H1 (cell line): ENCODE measurements at regions not wholly inside any gene's neighbourhood (a gene's known extent, or its start where the extent isn't known, plus 50 kb on each side); places are given as distances from the start of the nearest gene placed in this dataset.

Experiments
- CTCF ChIA-PET: fragments of 300-600 bp; sonication (Branson Sonifier 250); formaldehyde crosslinking; loops from one replicate; lab custom pipeline; 2021; ENCODE audit not compliant: partially characterized antibody; lab: Charles Lee
- POLR2A ChIA-PET: fragments of 300-600 bp; sonication (Branson Sonifier 250); formaldehyde crosslinking; loops from one replicate; lab custom pipeline; 2021; ENCODE audit warnings: inconsistent platforms; ENCODE audit not compliant: partially characterized antibody; lab: Charles Lee
- DNase-seq, 2 experiments: peaks; one replicate each; pipeline versions ENCODE4 v3.0.0 to v3.0.0-alpha.2; 2010 to 2022; ENCODE audit warnings: low spot score in 2 of 2, low read depth in 1 of 2, mixed read lengths in 1 of 2
- FAIRE-seq: peaks from 2 replicates; lab custom pipeline; 2011; peaks lifted over from hg19 to GRCh38; lab: Jason Lieb, UNC
- H2AFZ ChIP-seq: 2 replicates; pipeline ENCODE4 v1.8.1; 2012; ENCODE audit warnings: low read length, inconsistent platforms
- H2AK5ac ChIP-seq: 2 replicates; pipeline ENCODE4 v1.6.1; 2013; ENCODE audit warnings: low read depth, low read length
- H2BK120ac ChIP-seq: replicated peaks from 2 replicates; pipeline ENCODE3; 2013; ENCODE audit warnings: low read depth, low read length, inconsistent platforms
- H2BK12ac ChIP-seq: 2 replicates; pipeline ENCODE4 v1.6.1; 2013; ENCODE audit warnings: low read depth, low read length
- H2BK15ac ChIP-seq: 2 replicates; pipeline ENCODE4 v1.6.1; 2013; ENCODE audit warnings: low read length
- H2BK20ac ChIP-seq: 2 replicates; pipeline ENCODE4 v1.6.1; 2013; ENCODE audit warnings: low read length
- H2BK5ac ChIP-seq: 2 replicates; pipeline ENCODE4 v1.6.1; 2013; ENCODE audit warnings: low read depth, low read length
- H3K14ac ChIP-seq: 2 replicates; pipeline ENCODE4 v1.6.1; 2013; ENCODE audit warnings: inconsistent platforms; ENCODE audit not compliant: insufficient read length
- H3K18ac ChIP-seq: 2 replicates; pipeline ENCODE4 v1.6.1; 2013; ENCODE audit warnings: low read length; ENCODE audit errors: extremely low read depth
- H3K23ac ChIP-seq: 2 replicates; pipeline ENCODE4 v1.6.1; 2013; ENCODE audit warnings: inconsistent platforms; ENCODE audit not compliant: insufficient read length
- H3K23me2 ChIP-seq: 2 replicates; pipeline ENCODE4 v1.6.1; 2013; ENCODE audit warnings: low read depth, low read length
- H3K27ac ChIP-seq: 2 replicates; pipeline ENCODE4 v1.6.1; 2011; ENCODE audit warnings: low read depth, low read length, inconsistent platforms
- H3K27me3 ChIP-seq, 4 experiments: replicated peaks in 1 of 4; 1 replicate in 1 of 4; 2 replicates in 3 of 4; pipeline versions ENCODE4 v1.6.1 to v1.8.1; 2011 to 2013; ENCODE audit warnings: low read length in 3 of 4, mild to moderate bottlenecking in 3 of 4, inconsistent platforms in 2 of 4, mixed read lengths in 2 of 4, moderate library complexity in 1 of 4; ENCODE audit not compliant: control insufficient read depth in 3 of 4, insufficient read depth in 3 of 4; ENCODE audit errors: extremely low read depth in 1 of 4
- H3K36me3 ChIP-seq, 4 experiments: 2 replicates each; pipeline versions ENCODE4 v1.6.1 to v1.8.1; 2011 to 2013; ENCODE audit warnings: mild to moderate bottlenecking in 4 of 4, low read length in 3 of 4, moderate library complexity in 2 of 4, control low read depth in 1 of 4, inconsistent platforms in 1 of 4; ENCODE audit not compliant: insufficient read depth in 4 of 4, control insufficient read depth in 2 of 4
- H3K4ac ChIP-seq: replicated peaks from 2 replicates; pipeline ENCODE3; 2013; ENCODE audit warnings: low read length, low read depth, mixed read lengths, inconsistent platforms; ENCODE audit not compliant: insufficient read length
- H3K4me1 ChIP-seq, 4 experiments: replicated peaks in 1 of 4; 1 replicate in 1 of 4; 2 replicates in 3 of 4; pipeline versions ENCODE4 v1.6.1 to v1.8.1; 2011 to 2013; ENCODE audit warnings: low read length in 3 of 4, inconsistent platforms in 2 of 4, mixed read lengths in 1 of 4; ENCODE audit not compliant: insufficient read depth in 4 of 4, control insufficient read depth in 3 of 4
- H3K4me2 ChIP-seq, 2 experiments: 2 replicates each; pipeline versions ENCODE4 v1.6.1 to v1.8.1; 2011 to 2013; ENCODE audit warnings: low read depth in 2 of 2, low read length in 2 of 2, control low read depth in 1 of 2, inconsistent platforms in 1 of 2, mild to moderate bottlenecking in 1 of 2; ENCODE audit not compliant: insufficient read depth in 1 of 2
- H3K4me3 ChIP-seq, 4 experiments: fragments of 200-600, 300-600 bp in 1 of 4; sonication (generic), shearing (Covaris generic), sonication (Bioruptor Twin) in 1 of 4; 2 replicates each; pipeline versions ENCODE4 v1.5.1 to v1.8.1; 2011 to 2016; ENCODE audit warnings: low read length in 4 of 4, low read depth in 3 of 4, control low read depth in 2 of 4, inconsistent platforms in 2 of 4, mild to moderate bottlenecking in 2 of 4, mixed read lengths in 1 of 4, moderate library complexity in 1 of 4; ENCODE audit not compliant: insufficient read depth in 2 of 4; ENCODE audit errors: extremely low read depth in 1 of 4
- H3K56ac ChIP-seq: replicated peaks from 2 replicates; pipeline ENCODE3; 2013; ENCODE audit warnings: low read depth, mild to moderate bottlenecking, mixed read lengths, low read length, inconsistent platforms; ENCODE audit not compliant: insufficient read length
- H3K79me1 ChIP-seq: 2 replicates; pipeline ENCODE4 v1.6.1; 2013; ENCODE audit warnings: low read depth, low read length, control low read depth
- H3K79me2 ChIP-seq, 2 experiments: 2 replicates each; pipeline versions ENCODE4 v1.6.1 to v1.8.1; 2012 to 2013; ENCODE audit warnings: low read length in 2 of 2, mild to moderate bottlenecking in 2 of 2, inconsistent platforms in 1 of 2; ENCODE audit not compliant: insufficient read depth in 2 of 2, control insufficient read depth in 1 of 2
- H3K9ac ChIP-seq, 4 experiments: replicated peaks in 1 of 4; 1 replicate in 1 of 4; 2 replicates in 3 of 4; pipeline versions ENCODE4 v1.6.1 to v1.8.1; 2011 to 2013; ENCODE audit warnings: low read depth in 3 of 4, low read length in 3 of 4, control low read depth in 2 of 4, mild to moderate bottlenecking in 2 of 4, moderate library complexity in 2 of 4, inconsistent platforms in 1 of 4; ENCODE audit errors: extremely low read depth in 1 of 4
- H3K9me3 ChIP-seq, 2 experiments: 2 replicates each; pipeline versions ENCODE4 v1.6.1 to v1.8.1; 2012 to 2013; ENCODE audit warnings: mild to moderate bottlenecking in 2 of 2, moderate library complexity in 2 of 2, control low read depth in 1 of 2, inconsistent platforms in 1 of 2, low read depth in 1 of 2, low read length in 1 of 2, mixed read lengths in 1 of 2; ENCODE audit not compliant: insufficient read depth in 2 of 2
- H4K20me1 ChIP-seq, 2 experiments: replicated peaks in 1 of 2; 2 replicates each; pipeline versions ENCODE3 to v1.8.1; 2011 to 2013; ENCODE audit warnings: inconsistent platforms in 2 of 2, low read length in 2 of 2, mild to moderate bottlenecking in 1 of 2; ENCODE audit not compliant: insufficient read depth in 2 of 2, control insufficient read depth in 1 of 2
- H4K5ac ChIP-seq: 2 replicates; pipeline ENCODE4 v1.6.1; 2013; ENCODE audit warnings: low read length, low read depth, mixed read lengths, inconsistent platforms; ENCODE audit not compliant: insufficient read length
- H4K8ac ChIP-seq: 2 replicates; pipeline ENCODE4 v1.8.0; 2013; ENCODE audit warnings: mild to moderate bottlenecking, moderate library complexity, low read length, inconsistent platforms; ENCODE audit not compliant: insufficient read depth; ENCODE audit errors: extremely low read depth
- H4K91ac ChIP-seq: replicated peaks from 2 replicates; pipeline ENCODE3; 2013; ENCODE audit warnings: low read length, mixed read lengths, inconsistent platforms; ENCODE audit not compliant: insufficient read length
- RAD21 ChIP-seq, 2 experiments: IDR thresholded peaks in 1 of 2; conservative IDR thresholded peaks in 1 of 2; 2 replicates each; pipeline ENCODE4 v1.6.1; 2011; ENCODE audit warnings: low read depth in 2 of 2, low read length in 2 of 2, improper control_type of control experiment in 1 of 2, inconsistent platforms in 1 of 2, mild to moderate bottlenecking in 1 of 2, moderate library complexity in 1 of 2
- WGBS, 2 experiments: shearing (Covaris generic) in 1 of 2; methylation state at CpG; one replicate each; pipeline versions ENCODE4 v1.1.6 to v1.1.7; 2013 to 2015; ENCODE audit warnings: low lambda C conversion rate in 2 of 2, mixed read lengths in 2 of 2, inconsistent platforms in 1 of 2, low coverage in 1 of 2, missing lambda C conversion rate in 1 of 2; ENCODE audit not compliant: insufficient replicate concordance in 2 of 2, insufficient coverage in 1 of 2, insufficient read length in 1 of 2; ENCODE audit errors: extremely low coverage in 1 of 2, missing lambda C conversion rate in 1 of 2; 5-methylcytosine and 5-hydroxymethylcytosine counted together

DNA sequence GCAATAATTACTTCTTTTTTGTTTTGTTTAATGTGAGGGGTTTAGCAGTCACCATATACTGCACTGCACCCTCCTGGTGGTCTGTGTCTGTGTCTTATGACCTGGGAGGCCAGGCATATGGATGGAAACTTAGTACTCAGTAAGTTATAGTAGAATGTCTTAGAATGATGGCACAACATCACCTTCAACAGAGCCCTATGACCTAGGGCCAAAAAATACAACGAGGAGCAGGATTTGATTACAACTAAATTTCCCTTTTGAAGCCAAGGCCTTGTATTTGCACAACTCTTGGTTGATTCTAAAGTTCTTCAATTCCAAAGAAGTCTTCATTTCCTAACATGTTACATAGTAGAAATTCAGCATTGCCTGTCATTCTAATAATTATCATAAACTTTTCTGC lies 422.1 kb upstream of the PIK3R1 start:
- DNase-seq: no peak
- no peaks in the 10 kb centered on the region for H3K23me2 ChIP-seq
- H2AK5ac ChIP-seq: no peak overlapping the region
- H3K9me3 ChIP-seq: no peaks in the 10 kb centered on the region
- H3K56ac ChIP-seq: no peak overlapping the region
- H3K36me3 ChIP-seq: peaks cover 0 to 2% (median 0%) of the 10 kb centered on the region in 4 experiments; a peak in 1 of 8 replicates
- 80% methylated on average over 1 of the region's 1 CpG; no CpG with 5 or more reads in 1 of the 2 experiments for WGBS, 2 experiments
- no peak overlapping the region for H2BK120ac ChIP-seq
- no peak overlapping the region for H4K8ac ChIP-seq
- no peak overlapping the region for H2BK5ac ChIP-seq
- no peak overlapping the region for H3K4ac ChIP-seq
- ChIA-PET POLR2A (no interaction called here), CTCF (no interaction called here)
- no peak for FAIRE-seq
- no peak overlapping the region for H3K27ac ChIP-seq
- no peaks in the 10 kb centered on the region for H3K27me3 ChIP-seq
- no peak overlapping the region for H3K14ac ChIP-seq
- H4K20me1 ChIP-seq: no peaks in the 10 kb centered on the region
- H4K5ac ChIP-seq: no peak overlapping the region
- no peak overlapping the region for H2BK12ac ChIP-seq
- H3K4me2 ChIP-seq: no peak overlapping the region
- H2AFZ ChIP-seq: no peak overlapping the region
- no peak overlapping the region for H4K91ac ChIP-seq
- H3K4me3 ChIP-seq: no peak overlapping the region
- H2BK20ac ChIP-seq: no peak overlapping the region
- no peak overlapping the region for H3K18ac ChIP-seq
- no peaks in the 10 kb centered on the region for H3K79me2 ChIP-seq
- H3K4me1 ChIP-seq: peaks cover 0 to 2% (median 0%) of the 10 kb centered on the region in 4 experiments; a peak in 1 of 7 replicates
- no peak overlapping the region for H3K9ac ChIP-seq
- no peaks in the 10 kb centered on the region for H3K79me1 ChIP-seq
- H2BK15ac ChIP-seq: no peak overlapping the region
- H3K23ac ChIP-seq: no peak overlapping the region
- TF ChIP-seq RAD21 (IDR thresholded peaks at IDR 0.05 in 1 of 2, conservative IDR thresholded peaks at IDR 0.05 in 1 of 2; ENCODE audit: low read depth in 2 of 2, low read length in 2 of 2): 0 out of 4 replicates have a peak, but pooled peaks of 1 of the 2 experiments have one; percentile 21
